Stimulated activated CD8-positive, alpha-beta memory T cell treated with anti-CD3 and anti-CD28 coated beads, Interleukin-7, amount 100 ng/mL, for 48 hours (primary cell): ENCODE measurements at regions not wholly inside any gene's neighbourhood (a gene's known extent, or its start where the extent isn't known, plus 50 kb on each side); places are given as distances from the start of the nearest gene placed in this dataset.
"Not testable (repeated sequence)": the region's sequence is repeated elsewhere in the genome, so short reads cannot be mapped to it uniquely, and the experiment has no call there.

ENCODE experiments used
- DNase-seq, 2 donors: peaks; one replicate each; pipeline ENCODE4 v3.0.0-alpha.2; 2020; ENCODE audit warnings: low read depth in 1 of 2; ENCODE audit errors: extremely low read depth in 1 of 2

GRCh38 chr12:59158681-59159080, 238.4 kb upstream of the LRIG3 start:
- no peak for DNase-seq

- DNase-seq, result no peak
Measured at GRCh38 chr12:59158066-59158465, 237.8 kb upstream of the LRIG3 start.

DNA sequence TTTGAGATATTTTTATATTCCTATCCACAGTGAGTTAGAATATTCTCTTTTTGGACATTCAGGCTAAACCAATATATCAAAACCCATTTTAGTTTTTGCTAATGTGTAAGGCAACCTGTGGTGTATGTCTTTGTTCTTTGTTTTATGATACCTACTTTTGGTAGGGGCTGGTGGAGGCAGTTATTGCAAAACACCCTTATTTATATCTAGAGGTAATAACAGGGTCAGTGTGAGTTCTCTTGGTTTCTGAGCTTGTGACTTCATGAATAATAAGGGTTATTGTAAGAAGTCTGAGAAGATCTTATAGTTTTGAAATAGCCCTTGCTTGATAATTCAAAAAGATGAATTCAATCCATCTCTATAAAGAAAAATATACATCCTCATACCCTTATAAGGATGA, 235.1 kb upstream of the LRIG3 start:
- DNase-seq, result no peak

DNA sequence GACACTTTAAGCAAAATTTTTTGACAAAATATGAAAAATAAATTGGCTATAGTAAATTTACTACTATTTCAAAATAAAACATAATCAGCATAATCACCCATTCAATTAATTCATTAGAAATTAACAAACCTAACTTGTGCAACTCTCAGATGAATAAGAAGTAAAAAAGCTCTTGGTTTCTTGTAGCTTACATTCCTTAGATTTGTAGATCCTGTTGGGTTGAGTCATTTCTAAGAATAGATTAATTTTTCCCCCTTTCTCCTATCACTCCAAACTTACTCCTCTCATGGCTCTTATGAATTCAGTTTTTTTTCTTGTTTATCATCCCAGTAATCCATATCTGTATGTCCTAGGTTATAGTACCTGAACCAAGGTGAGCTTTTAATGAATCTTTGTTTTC, 230.9 kb upstream of the LRIG3 start:
- no peak for DNase-seq

DNA sequence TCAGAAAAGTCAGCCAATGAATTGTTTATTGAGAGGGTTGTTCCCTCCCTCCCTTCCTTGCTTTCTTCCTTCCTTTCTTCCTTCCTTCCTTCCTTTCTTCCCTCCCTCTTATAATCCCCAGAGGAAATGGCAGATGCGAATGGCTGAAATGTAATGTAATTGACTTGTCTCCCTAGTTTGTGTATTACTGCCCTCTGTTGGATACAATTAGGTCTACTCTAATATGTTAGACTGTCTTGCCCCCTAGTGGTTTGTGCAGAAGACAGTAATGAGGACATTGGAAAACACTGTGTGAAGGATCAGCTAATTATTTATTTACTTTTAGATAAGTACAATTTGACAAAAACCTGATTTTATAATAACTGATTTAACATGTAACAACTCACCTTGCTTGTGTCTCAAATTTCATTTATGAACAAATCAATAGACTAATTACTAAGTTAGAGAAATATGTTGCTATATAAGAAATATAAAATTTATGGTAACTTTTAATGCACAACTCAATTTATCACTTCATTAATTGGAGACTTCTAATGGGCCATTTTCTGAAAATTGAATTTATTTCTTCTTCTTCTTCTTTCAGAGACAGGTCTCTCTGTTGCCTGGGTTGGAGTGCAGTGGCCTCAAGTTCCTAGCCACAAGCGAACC, 229.8 kb upstream of the LRIG3 start:
- no peak for DNase-seq

- no peak for DNase-seq
Measured at GRCh38 chr12:59147791-59148190, 227.5 kb upstream of the LRIG3 start.

GRCh38 chr12:59142183-59142790, 222.0 kb upstream of the LRIG3 start:
- DNase-seq, result no peak

GRCh38 chr12:59134750-59135149, 214.4 kb upstream of the LRIG3 start:
- no peak for DNase-seq

GRCh38 chr12:59131462-59131861, 211.2 kb upstream of the LRIG3 start:
- DNase-seq, result no peak

DNA sequence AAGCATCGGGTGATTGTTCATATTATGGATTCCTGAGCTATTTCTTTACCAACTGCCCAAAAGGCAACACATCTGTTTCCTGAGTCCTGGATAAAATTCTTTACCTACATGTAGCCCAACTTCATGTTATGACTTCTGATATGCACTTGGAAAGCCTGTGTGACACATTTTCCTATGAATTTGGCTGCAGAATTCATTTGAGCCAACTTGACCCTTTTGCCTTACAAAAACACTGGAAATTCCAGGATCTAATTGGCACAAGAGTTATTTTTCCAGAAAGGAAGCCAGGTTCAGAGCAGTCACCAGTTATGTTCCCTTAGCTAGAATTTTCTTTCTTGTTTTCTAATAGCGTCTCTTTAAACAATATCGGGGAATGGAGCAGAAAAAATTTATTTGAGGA, 202.5 kb upstream of the LRIG3 start:
- no peak for DNase-seq

- DNase-seq, result no peak
Measured at GRCh38 chr12:59121451-59121850, 201.1 kb upstream of the LRIG3 start.

DNA sequence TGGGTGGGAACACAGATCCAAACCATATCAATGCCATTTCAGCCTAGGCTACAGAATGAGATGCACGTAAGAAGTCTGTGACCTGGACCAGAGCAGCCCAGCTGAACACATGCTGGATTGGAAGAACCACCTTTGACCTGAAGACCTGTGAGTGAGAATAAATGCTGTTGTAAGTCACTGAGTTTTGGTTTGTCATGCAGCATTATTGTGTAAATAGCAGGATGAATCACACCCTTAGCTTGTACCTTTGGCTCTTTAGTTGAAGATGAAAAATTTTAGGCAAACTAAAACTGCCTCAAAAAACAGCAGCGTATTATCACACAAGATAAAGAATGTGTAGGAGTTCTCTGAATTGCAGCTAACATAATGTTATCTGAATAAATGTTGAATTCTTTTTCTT, 199.4 kb upstream of the LRIG3 start:
- DNase-seq, result no peak

- no peak for DNase-seq
Measured at GRCh38 chr12:59118356-59118755, 198.1 kb upstream of the LRIG3 start.

GRCh38 chr12:59115995-59116394, 195.7 kb upstream of the LRIG3 start:
- no peak for DNase-seq

DNA sequence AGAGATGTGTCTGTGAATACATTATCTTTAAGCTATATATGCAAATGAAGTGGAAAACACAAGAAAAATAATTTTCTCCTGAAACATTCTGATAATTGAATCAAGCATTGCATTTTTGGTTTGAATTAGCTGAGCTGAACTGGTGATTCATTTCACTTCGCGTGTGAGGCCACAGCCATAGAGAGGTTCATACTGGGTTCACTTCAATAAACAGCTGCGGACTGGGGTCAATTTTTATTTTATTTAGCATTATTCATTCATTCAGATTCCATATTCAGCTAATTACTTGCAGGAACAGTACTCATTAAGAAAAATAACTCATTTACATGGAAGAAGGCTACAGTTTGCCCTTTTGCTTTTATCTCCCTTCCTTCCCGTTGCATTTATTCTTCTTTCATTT, 195.2 kb upstream of the LRIG3 start:
- no peak for DNase-seq

DNA sequence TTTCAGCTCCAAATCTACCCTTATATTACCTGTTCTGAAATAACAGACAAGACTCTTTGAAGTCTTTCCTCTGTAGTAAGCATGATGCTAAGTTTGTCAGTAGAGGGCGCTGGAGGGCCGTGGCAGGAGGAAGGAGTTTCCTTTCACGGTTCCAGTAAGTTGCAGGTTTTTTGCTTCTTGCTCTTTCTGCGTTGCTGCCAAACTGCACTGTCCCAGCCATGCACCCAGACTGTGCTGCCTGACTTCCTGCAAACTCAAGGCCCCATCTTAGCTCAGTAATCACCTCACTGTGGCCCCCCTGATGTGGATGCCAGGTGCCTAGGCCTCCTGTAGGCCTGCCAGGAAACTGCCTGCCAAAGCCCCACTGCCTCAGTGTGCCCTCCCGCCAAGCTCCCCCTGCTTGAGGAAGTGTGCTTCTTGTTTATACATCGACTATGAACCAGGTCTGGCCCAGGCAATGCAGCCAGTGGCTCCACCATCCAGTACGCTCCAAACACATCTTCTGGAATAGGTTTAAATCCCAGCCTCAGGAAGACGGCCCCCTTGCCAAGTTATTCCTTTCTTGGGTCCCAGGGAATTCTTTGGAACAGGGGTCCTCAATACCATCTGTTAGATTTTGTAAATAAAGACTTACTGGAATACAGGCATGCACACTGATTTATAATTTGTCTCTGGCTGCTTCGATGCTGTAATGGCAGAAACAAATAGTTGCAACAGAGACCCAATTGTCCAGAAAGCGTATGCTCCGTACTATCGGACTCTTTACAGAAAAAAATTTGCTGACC, 193.7 kb upstream of the LRIG3 start:
- peak; percentile 2 to 29 for DNase-seq

DNA sequence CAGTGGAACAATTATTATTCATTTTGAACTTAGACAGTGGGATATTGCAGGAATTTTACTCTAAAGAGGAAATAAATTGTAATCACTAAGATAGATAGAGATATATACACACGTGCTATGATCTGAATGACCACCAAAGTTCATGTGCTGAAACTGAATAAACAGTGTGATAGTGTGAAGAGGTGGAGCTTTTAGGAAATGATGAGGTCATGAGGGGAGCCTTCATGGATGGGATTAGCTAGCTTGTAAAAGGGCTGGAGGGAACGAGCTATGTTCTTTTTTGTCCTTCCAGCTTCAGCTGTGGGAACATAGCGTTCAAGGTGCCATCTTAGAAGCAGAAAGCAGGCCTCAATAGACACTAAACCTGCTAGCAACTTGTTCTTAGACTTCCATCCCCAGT, 191.5 kb upstream of the LRIG3 start:
- no peak for DNase-seq

GRCh38 chr12:59108516-59108915, 188.2 kb upstream of the LRIG3 start:
- not testable (repeated sequence) for DNase-seq

GRCh38 chr12:59100585-59100984, 180.3 kb upstream of the LRIG3 start:
- no peak for DNase-seq

GRCh38 chr12:59097876-59098275, 177.6 kb upstream of the LRIG3 start:
- DNase-seq, result no peak

DNA sequence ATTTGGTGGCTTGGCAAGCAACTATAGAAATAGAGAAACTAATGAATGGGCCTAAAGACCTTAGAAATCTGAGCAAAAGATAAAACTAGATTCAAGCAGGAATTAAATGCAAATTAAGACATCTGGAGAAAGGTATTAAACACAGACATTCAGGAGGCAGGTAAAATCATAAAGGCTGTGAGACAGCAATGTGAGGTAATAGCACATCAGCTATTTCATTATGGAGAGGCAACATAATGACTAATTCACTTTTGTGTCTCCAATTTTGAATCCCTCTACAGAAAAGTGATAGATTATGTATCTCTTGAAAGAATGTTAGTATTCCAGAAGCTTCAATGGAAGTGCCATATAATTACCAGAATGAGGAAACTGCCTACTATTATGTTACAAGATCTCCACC, 175.9 kb upstream of the LRIG3 start:
- DNase-seq, result no peak

DNA sequence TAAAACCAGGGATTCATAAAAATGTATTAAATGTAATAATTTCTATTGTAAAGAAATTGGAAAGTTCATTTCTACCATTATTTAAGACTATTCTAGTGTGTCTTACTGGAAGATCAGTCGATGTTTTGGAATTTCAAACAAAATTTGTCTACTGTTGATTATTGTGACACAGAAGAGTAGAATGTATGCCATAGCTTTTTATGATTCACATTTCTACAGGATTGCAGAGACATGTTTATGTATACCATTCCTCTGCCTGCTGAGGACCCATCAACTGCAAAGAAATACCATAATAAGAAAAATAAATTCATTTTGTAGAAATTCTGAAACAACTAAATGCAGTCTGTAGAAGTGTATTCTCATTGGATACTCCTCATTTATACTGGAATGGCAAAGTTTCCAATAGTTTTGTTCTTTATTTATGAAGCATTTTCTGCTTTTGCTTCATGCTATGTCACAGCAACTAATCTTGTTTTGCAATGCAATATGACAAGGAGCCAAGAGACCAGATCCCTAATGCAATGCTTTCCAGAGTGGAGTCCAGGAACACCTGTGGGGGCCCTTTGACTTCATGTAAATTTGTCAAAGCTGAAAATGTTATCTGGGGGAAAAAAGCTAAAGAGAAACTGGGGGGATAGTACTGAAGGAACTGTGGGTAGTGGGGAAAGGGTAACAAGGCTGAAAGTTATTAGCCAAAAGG, 172.9 kb upstream of the LRIG3 start:
- DNase-seq, result no peak
